NT2/D1 (cell line): ENCODE measurements at regions not wholly inside any gene's neighbourhood (a gene's known extent, or its start where the extent isn't known, plus 50 kb on each side); places are given as distances from the start of the nearest gene placed in this dataset.

Experiments used
- DNase-seq: peaks from one replicate; pipeline ENCODE4 v3.0.0-alpha.2; 2011; ENCODE audit warnings: low read depth, low spot score
- H3K27me3 ChIP-seq: 2 replicates; pipeline ENCODE4 v1.6.0; 2011; ENCODE audit warnings: mild to moderate bottlenecking; ENCODE audit not compliant: insufficient read length, insufficient read depth
- H3K36me3 ChIP-seq: 2 replicates; pipeline ENCODE4 v1.6.1; 2011; ENCODE audit warnings: mild to moderate bottlenecking, low read length, mixed read lengths; ENCODE audit not compliant: insufficient read depth, insufficient read length
- H3K4me1 ChIP-seq: 2 replicates; pipeline ENCODE4 v1.5.1; 2011; ENCODE audit not compliant: insufficient read depth, insufficient read length
- H3K4me3 ChIP-seq: 2 replicates; pipeline ENCODE4 v1.5.1; 2011; ENCODE audit warnings: low read depth; ENCODE audit not compliant: insufficient read length
- H3K9ac ChIP-seq: 2 replicates; pipeline ENCODE4 v1.6.0; 2011; ENCODE audit warnings: low read depth; ENCODE audit not compliant: insufficient read length
- H3K9me3 ChIP-seq: 2 replicates; pipeline ENCODE4 v1.5.1; 2011; ENCODE audit warnings: mild to moderate bottlenecking, low read length; ENCODE audit not compliant: insufficient read depth
- SUZ12 ChIP-seq: IDR thresholded peaks from 2 replicates; pipeline ENCODE4 v1.6.1; 2011; ENCODE audit not compliant: insufficient read length, insufficient read depth; ENCODE audit errors: extremely low read depth
- YY1 ChIP-seq: IDR thresholded peaks from 2 replicates; pipeline ENCODE4 v1.6.1; 2011; ENCODE audit not compliant: insufficient read length, insufficient read depth
- ZNF274 ChIP-seq: IDR thresholded peaks from 2 replicates; pipeline ENCODE4 v1.6.1; 2011; ENCODE audit warnings: mild to moderate bottlenecking, low read depth, low read length

GRCh38 chr1:186620566-186621350 lies 59.5 kb downstream of the PTGS2 start:
- Histone ChIP-seq H3K36me3 (no peaks in the 10 kb centered on the region), H3K27me3 (no peaks in the 10 kb centered on the region), H3K4me1 (no peaks in the 10 kb centered on the region), H3K9me3 (no peaks in the 10 kb centered on the region), H3K4me3 (no peak overlapping the region), H3K9ac (no peak overlapping the region)
- TF ChIP-seq SUZ12 (no peak), YY1 (no peak), ZNF274 (no peak)
- DNase-seq = no peak

DNA sequence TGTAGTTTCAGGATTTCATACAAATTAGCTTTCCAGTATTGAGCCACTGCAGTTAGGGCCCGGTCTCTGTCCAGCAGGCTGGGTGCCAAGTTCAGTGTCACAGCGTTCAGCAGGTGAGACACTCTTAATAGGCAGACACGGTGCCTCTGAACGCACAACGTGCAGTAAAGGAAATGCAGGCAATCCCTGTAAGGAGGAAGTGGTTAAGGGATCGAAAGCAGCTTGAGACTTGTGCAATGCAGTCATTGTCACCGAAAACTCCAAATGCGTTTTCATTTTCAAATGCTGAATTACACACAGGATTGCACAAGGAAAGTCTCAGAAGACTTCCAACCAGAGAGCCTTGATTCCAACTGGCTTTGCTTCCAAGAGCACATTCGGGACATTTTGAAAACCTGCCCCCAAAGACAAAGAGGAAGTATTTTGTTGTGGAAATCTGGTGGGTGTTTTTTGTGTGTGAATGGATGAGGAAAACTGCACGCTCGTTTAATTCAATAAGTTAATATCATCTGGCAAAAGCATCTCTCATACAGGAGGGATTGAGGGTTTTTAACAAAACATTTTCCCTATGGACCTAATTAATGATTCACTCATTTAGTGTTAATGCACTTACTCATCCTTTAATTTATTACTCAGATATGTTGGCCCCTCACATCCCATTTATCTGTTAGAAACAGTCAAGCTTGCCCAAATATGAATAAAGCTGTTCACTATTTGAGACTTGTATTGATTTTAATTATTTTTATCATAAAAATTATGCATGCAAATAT lies 61.6 kb downstream of the PTGS2 start:
- H3K27me3 ChIP-seq = no peaks in the 10 kb centered on the region
- no peak overlapping the region for H3K4me3 ChIP-seq
- H3K36me3 ChIP-seq = no peaks in the 10 kb centered on the region
- no peak overlapping the region for H3K9ac ChIP-seq
- DNase-seq = no peak
- no peaks in the 10 kb centered on the region for H3K4me1 ChIP-seq
- TF ChIP-seq ZNF274 (no peak), YY1 (no peak), SUZ12 (no peak)
- no peaks in the 10 kb centered on the region for H3K9me3 ChIP-seq

DNA sequence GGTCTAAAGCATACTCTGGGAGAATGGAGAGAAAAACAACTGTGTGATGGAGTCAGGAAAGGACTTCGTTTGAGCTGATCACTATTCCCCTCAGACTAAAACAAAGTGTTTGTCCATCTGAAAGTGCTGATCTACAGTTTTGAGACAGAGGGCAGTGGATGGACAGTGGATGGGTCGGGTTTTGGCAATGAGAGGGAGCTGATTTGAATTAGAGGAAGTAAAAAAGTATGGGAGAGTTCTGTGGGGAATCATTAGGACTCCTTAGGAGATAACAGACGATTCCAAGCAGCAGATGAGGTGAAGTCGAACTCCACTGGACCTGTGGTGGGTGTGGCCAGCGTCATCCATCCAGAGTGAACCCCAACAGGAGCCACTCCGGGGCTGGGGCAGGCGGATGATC lies 62.3 kb downstream of the PTGS2 start:
- H3K36me3 ChIP-seq = no peaks in the 10 kb centered on the region
- H3K4me3 ChIP-seq = no peak overlapping the region
- no peaks in the 10 kb centered on the region for H3K27me3 ChIP-seq
- no peaks in the 10 kb centered on the region for H3K9me3 ChIP-seq
- no peak for DNase-seq
- no peak for TF ChIP-seq YY1
- TF ChIP-seq SUZ12 = no peak
- no peak for TF ChIP-seq ZNF274
- H3K9ac ChIP-seq = no peak overlapping the region
- no peaks in the 10 kb centered on the region for H3K4me1 ChIP-seq

- TF ChIP-seq YY1 = no peak
- TF ChIP-seq ZNF274 = no peak
- no peak for TF ChIP-seq SUZ12
- DNase-seq = no peak
- Histone ChIP-seq H3K27me3 (no peaks in the 10 kb centered on the region), H3K4me1 (no peaks in the 10 kb centered on the region), H3K4me3 (no peak overlapping the region), H3K9me3 (no peaks in the 10 kb centered on the region), H3K9ac (no peak overlapping the region), H3K36me3 (no peaks in the 10 kb centered on the region)
These were observed 63.7 kb downstream of the PTGS2 start for GRCh38 chr1:186616511-186616910.

- Histone ChIP-seq H3K27me3 (no peaks in the 10 kb centered on the region), H3K36me3 (no peaks in the 10 kb centered on the region), H3K4me3 (no peak overlapping the region), H3K9ac (no peak overlapping the region), H3K4me1 (no peaks in the 10 kb centered on the region), H3K9me3 (no peaks in the 10 kb centered on the region)
- DNase-seq = no peak
- TF ChIP-seq ZNF274 (no peak), SUZ12 (no peak), YY1 (no peak)
These were observed 64.9 kb downstream of the PTGS2 start for GRCh38 chr1:186615332-186615731.

DNA sequence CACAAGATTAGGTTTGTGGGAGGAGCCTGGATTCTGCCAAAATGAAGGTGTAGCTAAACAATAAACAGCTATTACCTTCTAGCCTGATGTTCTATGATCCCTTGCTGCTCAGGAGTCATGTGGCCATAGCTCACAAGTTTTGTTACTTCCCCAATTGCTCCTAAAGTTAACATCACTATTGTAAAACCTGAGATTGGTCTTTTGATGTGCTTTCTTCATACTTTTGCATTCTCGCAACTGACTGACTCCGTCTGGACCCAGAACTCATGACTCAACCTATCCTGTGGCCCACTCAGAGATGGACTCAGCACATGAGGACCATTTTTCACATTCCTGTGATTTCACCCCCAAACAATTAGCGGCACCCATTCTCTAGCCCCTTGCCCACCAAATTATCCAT lies 69.1 kb downstream of the PTGS2 start:
- DNase-seq = no peak
- no peaks in the 10 kb centered on the region for H3K36me3 ChIP-seq
- no peaks in the 10 kb centered on the region for H3K9me3 ChIP-seq
- H3K4me1 ChIP-seq = no peaks in the 10 kb centered on the region
- no peak overlapping the region for H3K9ac ChIP-seq
- TF ChIP-seq YY1 (no peak), SUZ12 (no peak), ZNF274 (no peak)
- H3K27me3 ChIP-seq = no peaks in the 10 kb centered on the region
- H3K4me3 ChIP-seq = no peak overlapping the region

GRCh38 chr1:186609183-186609582 lies 71.0 kb downstream of the PTGS2 start:
- Histone ChIP-seq H3K4me3 (no peak overlapping the region), H3K9me3 (no peaks in the 10 kb centered on the region), H3K36me3 (no peaks in the 10 kb centered on the region), H3K27me3 (no peaks in the 10 kb centered on the region), H3K9ac (no peak overlapping the region), H3K4me1 (no peaks in the 10 kb centered on the region)
- TF ChIP-seq YY1 = no peak
- TF ChIP-seq ZNF274 = no peak
- TF ChIP-seq SUZ12 = no peak
- no peak for DNase-seq
